K562 (cell line): ENCODE measurements at regions not wholly inside any gene's neighbourhood (a gene's known extent, or its start where the extent isn't known, plus 50 kb on each side); places are given as distances from the start of the nearest gene placed in this dataset.

Source experiments
- ATAC-seq: fragments of 200-7000 bp; cut with Tn5 transposase; 3 replicates; pipeline ENCODE4 v1.9.1; 2020; ENCODE audit warnings: moderate library complexity
- BruUV-seq: library from RNA; stranded (reverse); fragments of 400-500 nt; replicated peaks from 2 replicates; lab custom pipeline; 2021; lab: Mats Ljungman, UMichigan
- CTCF ChIA-PET: fragments of 300-600 bp; formaldehyde crosslinking; extraction: SDS; loops from one replicate; lab custom pipeline; 2021; ENCODE audit warnings: low intra/inter-chr PET ratio; lab: Yijun Ruan, JAX
- POLR2A ChIA-PET: fragments of 300-600, 350-650 bp; sonication (Branson Sonifier 250); formaldehyde crosslinking; extraction: SDS; loops from one replicate; lab custom pipeline; 2021; ENCODE audit warnings: antibody characterized with exemption, inconsistent platforms; lab: Yijun Ruan, JAX
- DNase-seq, 4 experiments: peaks; one replicate each; pipeline versions ENCODE4 v3.0.0 to v3.0.0-alpha.2; 2011 to 2018; ENCODE audit warnings: low spot score in 3 of 4, mixed read lengths in 3 of 4; ENCODE audit errors: extremely low read depth in 1 of 4
- FAIRE-seq: peaks from 2 replicates; lab custom pipeline; 2011; peaks lifted over from hg19 to GRCh38; lab: Jason Lieb, UNC
- H2AFZ ChIP-seq: 2 replicates; pipeline ENCODE4 v1.6.0; 2011; ENCODE audit warnings: low read depth, low read length, control low read depth, inconsistent platforms
- H3K27ac ChIP-seq: fragments of 200-600 bp; 3 replicates; pipeline ENCODE4 v1.8.0; 2011; ENCODE audit warnings: low read depth, mild to moderate bottlenecking, control low read depth, inconsistent platforms, low read length, moderate library complexity, mixed read lengths; ENCODE audit errors: extremely low read depth
- H3K27me3 ChIP-seq, 2 experiments: fragments of 300-600 bp in 1 of 2; 2 replicates in 1 of 2; 3 replicates in 1 of 2; pipeline versions ENCODE4 v1.6.0 to v1.8.0; 2011; ENCODE audit warnings: inconsistent platforms in 2 of 2, low read length in 2 of 2, mild to moderate bottlenecking in 1 of 2, mixed read lengths in 1 of 2, moderate library complexity in 1 of 2; ENCODE audit not compliant: control insufficient read depth in 2 of 2, insufficient read depth in 2 of 2
- H3K36me3 ChIP-seq: fragments of 300-600 bp; 3 replicates; pipeline ENCODE4 v1.8.0; 2011; ENCODE audit warnings: mild to moderate bottlenecking, low read length, inconsistent platforms; ENCODE audit not compliant: control insufficient read depth, insufficient read depth
- H3K4me1 ChIP-seq, 2 experiments: fragments of 200-600 bp in 1 of 2; replicated peaks in 1 of 2; 2 replicates in 1 of 2; 3 replicates in 1 of 2; pipeline versions ENCODE4 v1.5.1 to v1.8.0; 2011; ENCODE audit warnings: inconsistent platforms in 2 of 2, low read length in 2 of 2, mild to moderate bottlenecking in 1 of 2, mixed read lengths in 1 of 2, moderate library complexity in 1 of 2; ENCODE audit not compliant: control insufficient read depth in 2 of 2, insufficient read depth in 2 of 2
- H3K4me2 ChIP-seq: 2 replicates; pipeline ENCODE4 v1.6.1; 2011; ENCODE audit warnings: low read length, control low read depth, inconsistent platforms, mixed read lengths; ENCODE audit not compliant: insufficient read depth
- H3K4me3 ChIP-seq: fragments of 200-600 bp; sonication (generic), shearing (Covaris generic); 2 replicates; pipeline ENCODE4 v1.5.1; 2016; ENCODE audit warnings: control low read depth, inconsistent platforms
- H3K79me2 ChIP-seq: fragments of 200-600 bp; 3 replicates; pipeline ENCODE4 v1.8.0; 2011; ENCODE audit warnings: low read length, inconsistent platforms; ENCODE audit not compliant: control insufficient read depth, insufficient read depth
- H3K9ac ChIP-seq, 2 experiments: 2 replicates each; pipeline versions ENCODE4 v1.6.0 to v1.6.1; 2011; ENCODE audit warnings: low read depth in 2 of 2, low read length in 2 of 2, control low read depth in 1 of 2, inconsistent platforms in 1 of 2, mild to moderate bottlenecking in 1 of 2, mixed read lengths in 1 of 2; ENCODE audit not compliant: insufficient read depth in 1 of 2
- H3K9me1 ChIP-seq: one replicate; pipeline ENCODE4 v1.6.0; 2011; ENCODE audit warnings: inconsistent platforms, mild to moderate bottlenecking, low read length, moderate library complexity; ENCODE audit not compliant: control insufficient read depth, insufficient read depth
- H3K9me3 ChIP-seq: replicated peaks from 2 replicates; pipeline ENCODE4 v1.5.1; 2011; ENCODE audit warnings: low read depth, low read length, inconsistent platforms; ENCODE audit not compliant: control insufficient read depth, insufficient read depth
- H4K20me1 ChIP-seq: replicated peaks from 2 replicates; pipeline ENCODE4 v1.6.1; 2011; ENCODE audit warnings: low read length, inconsistent platforms, mixed read lengths; ENCODE audit not compliant: control insufficient read depth, insufficient read depth
- CBFA2T2 ChIP-seq: fragments of 450-650 bp; conservative IDR thresholded peaks from 2 replicates; pipeline ENCODE4 v1.6.1; 2017; ENCODE audit warnings: mild to moderate bottlenecking
- CBFB ChIP-seq: sonication (generic); formaldehyde crosslinking; IDR thresholded peaks from 2 replicates; pipeline ENCODE4 v1.4.0; 2020; ENCODE audit warnings: mild to moderate bottlenecking, missing genetic modification reagents
- FOXJ2 ChIP-seq: fragments of 200-800 bp; sonication (Bioruptor generic); IDR thresholded peaks from 2 replicates; pipeline ENCODE4 v1.6.1; 2016; ENCODE audit warnings: missing genetic modification characterization, missing compliant biosample characterization
- MNT ChIP-seq, 2 experiments: fragments of 450-650 bp; conservative IDR thresholded peaks; 2 replicates each; pipeline ENCODE4 v1.6.1; 2017; ENCODE audit warnings: mild to moderate bottlenecking in 2 of 2, moderate library complexity in 2 of 2
- NCOA4 ChIP-seq: fragments of 450-650 bp; IDR thresholded peaks from 2 replicates; pipeline ENCODE4 v1.6.1; 2018; ENCODE audit warnings: mild to moderate bottlenecking; ENCODE audit not compliant: partially characterized antibody
- POU5F1 ChIP-seq: fragments of 150-350 bp; IDR thresholded peaks from 2 replicates; pipeline ENCODE4 v1.6.1; 2014; ENCODE audit warnings: borderline replicate concordance, low read length, low read depth, mild to moderate bottlenecking; ENCODE audit not compliant: partially characterized antibody
- PTTG1 ChIP-seq: fragments of 450-650 bp; IDR thresholded peaks from 2 replicates; pipeline ENCODE4 v1.6.1; 2016; ENCODE audit warnings: low read depth, mild to moderate bottlenecking, missing genetic modification characterization, missing compliant biosample characterization
- TFE3 ChIP-seq: fragments of 450-650 bp; formaldehyde crosslinking; IDR thresholded peaks from 2 replicates; pipeline ENCODE4 v1.4.0; 2020; ENCODE audit warnings: mild to moderate bottlenecking, mixed read lengths
- TRIM28 ChIP-seq: fragments of 450-650 bp; IDR thresholded peaks from 2 replicates; pipeline ENCODE4 v1.6.1; 2017
- ZBTB12 ChIP-seq: fragments of 250-450 bp; sonication (Bioruptor Pico); IDR thresholded peaks from 2 replicates; pipeline ENCODE4 v1.4.0; 2020
- WGBS: fragments of 100-300 bp; shearing (Covaris generic); methylation state at CpG from one replicate; pipeline ENCODE4 v1.1.6; 2016; ENCODE audit warnings: low coverage, mixed read lengths; ENCODE audit not compliant: insufficient coverage; ENCODE audit errors: missing lambda C conversion rate; 5-methylcytosine and 5-hydroxymethylcytosine counted together
- in situ Hi-C: fragments of 300-500 bp; cut with MboI; formaldehyde crosslinking; loops from 4 replicates; pipeline ENCODE4 v1.15.0; 2018; ENCODE audit warnings: inconsistent platforms, mixed read lengths
- intact Hi-C: fragments of 100-400 bp; cut with micrococcal nuclease; formaldehyde crosslinking; loops from 2 replicates; pipeline ENCODE4 v1.14.2; 2022
- TF ChIP-seq, protein P1 (sequence below): fragments of 200-800 bp; sonication (Bioruptor generic); IDR thresholded peaks from 2 replicates; pipeline ENCODE4 v1.6.1; 2016; ENCODE audit warnings: missing genetic modification characterization, missing compliant biosample characterization
- TF ChIP-seq, protein P2 (sequence below), 2 experiments: fragments of 450-650 bp in 1 of 2; sonication (generic) in 1 of 2; formaldehyde crosslinking in 1 of 2; IDR thresholded peaks in 1 of 2; conservative IDR thresholded peaks in 1 of 2; 2 replicates each; pipeline versions ENCODE4 v1.6.1 to v1.8.1; 2016 to 2023; ENCODE audit warnings: mild to moderate bottlenecking in 2 of 2, moderate library complexity in 2 of 2, inconsistent platforms in 1 of 2, missing genetic modification reagents in 1 of 2

GRCh38 chr2:116879650-116880160 lies 934.8 kb upstream of the DDX18 start:
- no peak overlapping the region for H2AFZ ChIP-seq
- intact Hi-C loops, result no loop called here
- 3% methylated on average over 2 of the region's 2 CpGs for WGBS
- BruUV-seq, result no TSS peak
- no peak overlapping the region for H3K27ac ChIP-seq
- ChIA-PET POLR2A (no interaction called here), CTCF (no interaction called here)
- in situ Hi-C loops, result no loop called here
- no peak overlapping the region for H3K4me3 ChIP-seq
- H3K79me2 ChIP-seq, result no peaks in the 10 kb centered on the region
- H3K4me1 ChIP-seq, result no peaks in the 10 kb centered on the region
- H3K9me3 ChIP-seq, result no peaks in the 10 kb centered on the region
- DNase-seq (no peak), FAIRE-seq (no peak), ATAC-seq (no peak)
- no peak overlapping the region for H3K9ac ChIP-seq
- no peaks in the 10 kb centered on the region for H3K27me3 ChIP-seq
- H4K20me1 ChIP-seq, result no peaks in the 10 kb centered on the region
- H3K9me1 ChIP-seq, result no peaks in the 10 kb centered on the region
- no peaks in the 10 kb centered on the region for H3K36me3 ChIP-seq
- H3K4me2 ChIP-seq, result no peak overlapping the region
- TF ChIP-seq TFE3 (no peak), FOXJ2 (no peak), MNT (conservative IDR thresholded peaks at IDR 0.05) (no peak), PTTG1 (tag) (no peak), NCOA4 (no peak), CBFA2T2 (no peak), CBFB (CRISPR knock-in tag) (no peak), ZBTB12 (CRISPR knock-in tag) (no peak), TRIM28 (no peak), POU5F1 (no peak)
- TF ChIP-seq, protein P1, sequence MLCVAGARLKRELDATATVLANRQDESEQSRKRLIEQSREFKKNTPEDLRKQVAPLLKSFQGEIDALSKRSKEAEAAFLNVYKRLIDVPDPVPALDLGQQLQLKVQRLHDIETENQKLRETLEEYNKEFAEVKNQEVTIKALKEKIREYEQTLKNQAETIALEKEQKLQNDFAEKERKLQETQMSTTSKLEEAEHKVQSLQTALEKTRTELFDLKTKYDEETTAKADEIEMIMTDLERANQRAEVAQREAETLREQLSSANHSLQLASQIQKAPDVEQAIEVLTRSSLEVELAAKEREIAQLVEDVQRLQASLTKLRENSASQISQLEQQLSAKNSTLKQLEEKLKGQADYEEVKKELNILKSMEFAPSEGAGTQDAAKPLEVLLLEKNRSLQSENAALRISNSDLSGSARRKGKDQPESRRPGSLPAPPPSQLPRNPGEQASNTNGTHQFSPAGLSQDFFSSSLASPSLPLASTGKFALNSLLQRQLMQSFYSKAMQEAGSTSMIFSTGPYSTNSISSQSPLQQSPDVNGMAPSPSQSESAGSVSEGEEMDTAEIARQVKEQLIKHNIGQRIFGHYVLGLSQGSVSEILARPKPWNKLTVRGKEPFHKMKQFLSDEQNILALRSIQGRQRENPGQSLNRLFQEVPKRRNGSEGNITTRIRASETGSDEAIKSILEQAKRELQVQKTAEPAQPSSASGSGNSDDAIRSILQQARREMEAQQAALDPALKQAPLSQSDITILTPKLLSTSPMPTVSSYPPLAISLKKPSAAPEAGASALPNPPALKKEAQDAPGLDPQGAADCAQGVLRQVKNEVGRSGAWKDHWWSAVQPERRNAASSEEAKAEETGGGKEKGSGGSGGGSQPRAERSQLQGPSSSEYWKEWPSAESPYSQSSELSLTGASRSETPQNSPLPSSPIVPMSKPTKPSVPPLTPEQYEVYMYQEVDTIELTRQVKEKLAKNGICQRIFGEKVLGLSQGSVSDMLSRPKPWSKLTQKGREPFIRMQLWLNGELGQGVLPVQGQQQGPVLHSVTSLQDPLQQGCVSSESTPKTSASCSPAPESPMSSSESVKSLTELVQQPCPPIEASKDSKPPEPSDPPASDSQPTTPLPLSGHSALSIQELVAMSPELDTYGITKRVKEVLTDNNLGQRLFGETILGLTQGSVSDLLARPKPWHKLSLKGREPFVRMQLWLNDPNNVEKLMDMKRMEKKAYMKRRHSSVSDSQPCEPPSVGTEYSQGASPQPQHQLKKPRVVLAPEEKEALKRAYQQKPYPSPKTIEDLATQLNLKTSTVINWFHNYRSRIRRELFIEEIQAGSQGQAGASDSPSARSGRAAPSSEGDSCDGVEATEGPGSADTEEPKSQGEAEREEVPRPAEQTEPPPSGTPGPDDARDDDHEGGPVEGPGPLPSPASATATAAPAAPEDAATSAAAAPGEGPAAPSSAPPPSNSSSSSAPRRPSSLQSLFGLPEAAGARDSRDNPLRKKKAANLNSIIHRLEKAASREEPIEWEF, result no peak
- TF ChIP-seq, protein P2, sequence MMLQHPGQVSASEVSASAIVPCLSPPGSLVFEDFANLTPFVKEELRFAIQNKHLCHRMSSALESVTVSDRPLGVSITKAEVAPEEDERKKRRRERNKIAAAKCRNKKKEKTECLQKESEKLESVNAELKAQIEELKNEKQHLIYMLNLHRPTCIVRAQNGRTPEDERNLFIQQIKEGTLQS (IDR thresholded peaks at IDR 0.05), result no peak
- TF ChIP-seq, protein P2 (CRISPR knock-in tag; conservative IDR thresholded peaks at IDR 0.05), result no peak
